ENCODE measurements at regions not wholly inside any gene's neighbourhood (a gene's known extent, or its start where the extent isn't known, plus 50 kb on each side); places are given as distances from the start of the nearest gene placed in this dataset.

DNA sequence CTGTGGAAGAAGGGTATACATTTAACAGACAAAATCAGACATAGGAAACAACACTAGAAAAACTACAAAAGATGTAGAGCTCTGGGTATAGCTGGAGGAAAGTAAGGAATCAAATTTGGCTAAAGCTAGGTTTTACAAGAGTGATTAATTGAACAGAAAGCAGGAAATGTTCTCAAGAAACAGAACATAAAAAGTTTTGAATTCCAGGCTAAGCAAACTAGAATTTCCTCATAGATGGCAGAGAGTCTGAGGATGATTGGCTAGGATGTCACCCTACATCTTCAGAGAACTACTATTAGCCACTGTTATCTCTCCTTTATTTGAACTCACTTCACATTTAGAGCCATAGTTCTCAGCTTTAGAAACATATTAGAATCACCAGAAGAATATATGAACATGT, 502.1 kb upstream of the PAPPA start:
- H3K4me3 ChIP-seq (ENCODE audit: severe bottlenecking), result no peak overlapping the region
- H3K36me3 ChIP-seq (ENCODE audit: low read depth), result no peaks in the 10 kb centered on the region
- H3K4me1 ChIP-seq (ENCODE audit: insufficient read depth, poor library complexity, severe bottlenecking), result peaks cover under 1% of the 10 kb centered on the region
- no peak overlapping the region for H3K27ac ChIP-seq (ENCODE audit: poor library complexity, severe bottlenecking)
- DNase-seq (ENCODE audit: low spot score) (no peak), ATAC-seq (ENCODE audit: low read depth) (no peak)
- H3K9me3 ChIP-seq (ENCODE audit: severe bottlenecking), result no peaks in the 10 kb centered on the region
- TF ChIP-seq, protein P1, sequence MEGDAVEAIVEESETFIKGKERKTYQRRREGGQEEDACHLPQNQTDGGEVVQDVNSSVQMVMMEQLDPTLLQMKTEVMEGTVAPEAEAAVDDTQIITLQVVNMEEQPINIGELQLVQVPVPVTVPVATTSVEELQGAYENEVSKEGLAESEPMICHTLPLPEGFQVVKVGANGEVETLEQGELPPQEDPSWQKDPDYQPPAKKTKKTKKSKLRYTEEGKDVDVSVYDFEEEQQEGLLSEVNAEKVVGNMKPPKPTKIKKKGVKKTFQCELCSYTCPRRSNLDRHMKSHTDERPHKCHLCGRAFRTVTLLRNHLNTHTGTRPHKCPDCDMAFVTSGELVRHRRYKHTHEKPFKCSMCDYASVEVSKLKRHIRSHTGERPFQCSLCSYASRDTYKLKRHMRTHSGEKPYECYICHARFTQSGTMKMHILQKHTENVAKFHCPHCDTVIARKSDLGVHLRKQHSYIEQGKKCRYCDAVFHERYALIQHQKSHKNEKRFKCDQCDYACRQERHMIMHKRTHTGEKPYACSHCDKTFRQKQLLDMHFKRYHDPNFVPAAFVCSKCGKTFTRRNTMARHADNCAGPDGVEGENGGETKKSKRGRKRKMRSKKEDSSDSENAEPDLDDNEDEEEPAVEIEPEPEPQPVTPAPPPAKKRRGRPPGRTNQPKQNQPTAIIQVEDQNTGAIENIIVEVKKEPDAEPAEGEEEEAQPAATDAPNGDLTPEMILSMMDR (IDR thresholded peaks at IDR 0.05; ENCODE audit: poor library complexity, severe bottlenecking), result no peak
- H3K27me3 ChIP-seq (ENCODE audit: insufficient read depth, poor library complexity, severe bottlenecking), result no peaks in the 10 kb centered on the region

DNA sequence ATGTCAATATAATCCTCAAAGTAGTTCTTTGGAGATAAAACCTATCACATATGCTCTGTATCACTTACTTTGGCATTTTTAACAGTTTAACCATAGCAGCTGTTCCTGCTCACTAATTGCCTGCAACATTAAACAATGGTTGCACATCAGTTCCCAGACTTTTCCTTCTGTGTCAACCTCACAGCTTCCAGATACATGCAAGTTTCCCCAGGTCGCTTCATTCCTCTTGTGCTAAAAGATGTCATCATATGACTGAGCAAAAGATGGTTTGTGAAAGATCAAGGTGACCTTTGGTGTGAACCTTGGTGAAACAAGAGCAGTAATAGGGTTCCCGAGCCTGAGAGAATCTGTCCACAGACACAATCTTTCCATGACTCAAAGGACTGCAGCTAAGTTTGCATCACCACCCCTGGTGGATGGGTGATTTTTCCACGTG, 500.4 kb upstream of the PAPPA start:
- no peak overlapping the region for H3K4me3 ChIP-seq (ENCODE audit: severe bottlenecking)
- H3K27me3 ChIP-seq (ENCODE audit: insufficient read depth, poor library complexity, severe bottlenecking), result no peaks in the 10 kb centered on the region
- no peak for DNase-seq (ENCODE audit: low spot score)
- TF ChIP-seq, protein P1 (IDR thresholded peaks at IDR 0.05; ENCODE audit: poor library complexity, severe bottlenecking), result no peak
- no peak for ATAC-seq (ENCODE audit: low read depth)
- H3K27ac ChIP-seq (ENCODE audit: poor library complexity, severe bottlenecking), result no peak overlapping the region
- no peaks in the 10 kb centered on the region for H3K9me3 ChIP-seq (ENCODE audit: severe bottlenecking)
- no peaks in the 10 kb centered on the region for H3K36me3 ChIP-seq (ENCODE audit: low read depth)
- peaks cover 3% of the 10 kb centered on the region for H3K4me1 ChIP-seq (ENCODE audit: insufficient read depth, poor library complexity, severe bottlenecking)

DNA sequence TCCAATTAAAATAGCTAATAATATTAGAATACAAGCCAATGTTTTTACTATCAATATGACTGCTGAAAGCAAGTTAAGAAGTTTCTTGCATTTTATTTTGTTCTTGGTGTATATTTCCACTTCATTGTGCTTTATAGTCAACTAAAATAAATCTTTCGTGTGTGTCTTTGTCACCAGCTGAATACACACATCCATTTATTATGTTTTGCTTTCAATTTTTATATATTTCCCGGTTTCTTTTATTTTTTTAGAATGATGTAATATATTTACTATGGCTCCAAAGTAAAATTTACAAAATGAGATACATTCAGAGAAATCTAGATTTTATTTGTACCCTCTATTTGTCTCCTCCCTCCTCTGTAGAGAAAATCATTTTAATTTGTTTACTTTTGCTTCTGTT, 495.9 kb upstream of the PAPPA start:
- Histone ChIP-seq H3K27me3 (ENCODE audit: insufficient read depth, poor library complexity, severe bottlenecking) (no peaks in the 10 kb centered on the region), H3K4me3 (ENCODE audit: severe bottlenecking) (no peak overlapping the region), H3K36me3 (ENCODE audit: low read depth) (no peaks in the 10 kb centered on the region), H3K9me3 (ENCODE audit: severe bottlenecking) (no peaks in the 10 kb centered on the region), H3K27ac (ENCODE audit: poor library complexity, severe bottlenecking) (no peak overlapping the region), H3K4me1 (ENCODE audit: insufficient read depth, poor library complexity, severe bottlenecking) (peaks cover 3% of the 10 kb centered on the region)
- DNase-seq (ENCODE audit: low spot score), result no peak
- TF ChIP-seq, protein P1 (IDR thresholded peaks at IDR 0.05; ENCODE audit: poor library complexity, severe bottlenecking), result no peak
- no peak for ATAC-seq (ENCODE audit: low read depth)

DNA sequence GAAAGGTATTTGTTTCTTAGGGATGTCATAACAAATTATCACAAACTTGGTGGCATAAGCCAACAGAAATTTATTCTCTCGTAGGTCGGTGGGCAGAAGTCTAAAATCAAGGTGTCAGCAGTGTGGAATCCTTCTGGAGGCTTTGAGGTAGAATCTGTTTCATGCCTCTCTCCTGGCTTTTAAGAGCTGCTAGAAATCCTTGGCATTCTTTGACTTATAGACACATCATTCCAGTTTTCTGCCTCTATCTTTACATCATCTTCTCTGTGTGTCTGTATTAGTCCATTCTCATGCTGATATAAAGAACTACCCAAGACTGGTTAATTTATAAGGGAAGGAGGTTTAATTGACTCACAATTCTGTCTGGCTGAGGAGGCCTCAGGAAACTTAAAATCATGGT, 488.1 kb upstream of the PAPPA start:
- H3K4me3 ChIP-seq (ENCODE audit: severe bottlenecking), result no peak overlapping the region
- no peaks in the 10 kb centered on the region for H3K9me3 ChIP-seq (ENCODE audit: severe bottlenecking)
- ATAC-seq (ENCODE audit: low read depth) (no peak), DNase-seq (ENCODE audit: low spot score) (no peak)
- H3K27me3 ChIP-seq (ENCODE audit: insufficient read depth, poor library complexity, severe bottlenecking), result no peaks in the 10 kb centered on the region
- TF ChIP-seq, protein P1 (IDR thresholded peaks at IDR 0.05; ENCODE audit: poor library complexity, severe bottlenecking), result no peak
- H3K36me3 ChIP-seq (ENCODE audit: low read depth), result no peaks in the 10 kb centered on the region
- H3K27ac ChIP-seq (ENCODE audit: poor library complexity, severe bottlenecking), result no peak overlapping the region
- H3K4me1 ChIP-seq (ENCODE audit: insufficient read depth, poor library complexity, severe bottlenecking), result peaks cover 20% of the 10 kb centered on the region

DNA sequence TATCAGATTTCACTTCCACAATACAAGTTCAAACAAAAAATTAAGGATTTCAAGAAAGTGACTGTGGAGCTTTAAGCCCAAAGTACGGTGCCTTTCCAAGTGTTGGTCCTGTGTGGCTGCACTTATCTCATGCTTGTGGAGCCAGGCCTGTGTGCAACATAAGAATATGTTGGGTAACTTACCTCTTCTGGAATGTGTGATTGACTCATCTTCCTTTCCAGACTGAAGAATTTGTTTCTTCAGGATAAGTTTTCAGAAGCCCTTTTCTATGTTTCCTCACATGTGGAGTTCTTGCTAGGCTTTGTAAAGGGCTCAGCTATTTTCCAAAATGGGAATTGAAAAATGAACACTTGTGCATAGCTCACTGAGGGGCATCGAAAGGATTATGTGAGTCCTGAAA, 485.1 kb upstream of the PAPPA start:
- TF ChIP-seq, protein P1 (IDR thresholded peaks at IDR 0.05; ENCODE audit: poor library complexity, severe bottlenecking), result no peak
- H3K9me3 ChIP-seq (ENCODE audit: severe bottlenecking), result no peaks in the 10 kb centered on the region
- DNase-seq (ENCODE audit: low spot score) (no peak), ATAC-seq (ENCODE audit: low read depth) (peak; percentile 63)
- no peak overlapping the region for H3K4me3 ChIP-seq (ENCODE audit: severe bottlenecking)
- H3K27me3 ChIP-seq (ENCODE audit: insufficient read depth, poor library complexity, severe bottlenecking), result no peaks in the 10 kb centered on the region
- H3K36me3 ChIP-seq (ENCODE audit: low read depth), result no peaks in the 10 kb centered on the region
- peaks cover 42% of the 10 kb centered on the region for H3K4me1 ChIP-seq (ENCODE audit: insufficient read depth, poor library complexity, severe bottlenecking)
- peak overlapping the region; percentile 98 for H3K27ac ChIP-seq (ENCODE audit: poor library complexity, severe bottlenecking)
